NCI-H774 (cell line): ENCODE measurements at regions not wholly inside any gene's neighbourhood (a gene's known extent, or its start where the extent isn't known, plus 50 kb on each side); places are given as distances from the start of the nearest gene placed in this dataset.

Experiments
- DNase-seq: peaks from one replicate; lab custom pipeline; 2025; lab: John Stamatoyannopoulos, UW

- no peak for DNase-seq
Measured at GRCh38 chr9:109830545-109830944, 50.5 kb downstream of the PALM2AKAP2 start.

- no peak for DNase-seq
Measured at GRCh38 chr9:109831998-109832658, 52.1 kb downstream of the PALM2AKAP2 start.

GRCh38 chr9:109834855-109835254 lies 54.9 kb downstream of the PALM2AKAP2 start:
- no peak for DNase-seq

GRCh38 chr9:109843641-109844040 lies 63.6 kb downstream of the PALM2AKAP2 start:
- DNase-seq: no peak

DNA sequence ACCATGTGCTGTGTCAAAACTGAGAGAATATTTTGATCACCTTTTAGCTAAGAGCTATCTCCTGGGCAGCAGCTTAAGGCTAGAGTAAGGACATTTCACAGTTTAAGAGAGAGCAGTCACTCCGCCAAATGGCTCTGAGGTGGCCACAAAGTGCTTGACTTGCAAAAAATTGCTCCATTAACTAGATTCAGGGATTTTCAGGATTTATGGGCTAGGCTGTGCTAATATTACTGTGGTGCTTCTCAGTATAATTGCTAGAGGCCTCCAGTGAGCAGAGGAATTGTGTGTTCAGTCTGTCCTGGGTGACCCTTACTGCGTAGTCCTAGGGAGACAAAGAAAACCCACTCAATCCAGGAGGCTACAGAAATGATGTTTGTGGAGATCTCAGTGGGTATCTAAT lies 65.2 kb downstream of the PALM2AKAP2 start:
- DNase-seq: no peak

GRCh38 chr9:109846776-109847175 lies 66.8 kb downstream of the PALM2AKAP2 start:
- no peak for DNase-seq

DNA sequence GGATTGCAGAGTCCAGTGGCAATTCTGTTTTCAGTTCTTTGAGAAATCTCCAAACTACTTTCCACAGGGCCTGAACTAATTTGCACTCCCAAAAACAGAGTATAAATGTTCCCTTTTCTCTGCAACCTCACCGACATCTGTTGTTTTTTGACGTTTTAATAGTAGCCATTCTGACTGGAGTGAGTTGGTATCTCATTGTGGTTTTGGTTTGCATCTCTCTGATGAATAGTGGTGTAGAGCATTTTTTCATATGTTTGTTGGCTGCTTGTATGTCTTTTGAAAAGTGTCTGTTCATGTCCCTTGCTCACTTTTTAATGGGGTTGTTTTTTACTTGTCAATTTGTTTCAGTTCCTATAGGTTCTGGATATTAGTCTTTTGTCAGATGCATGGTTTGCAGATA lies 72.6 kb downstream of the PALM2AKAP2 start:
- DNase-seq: no peak

DNA sequence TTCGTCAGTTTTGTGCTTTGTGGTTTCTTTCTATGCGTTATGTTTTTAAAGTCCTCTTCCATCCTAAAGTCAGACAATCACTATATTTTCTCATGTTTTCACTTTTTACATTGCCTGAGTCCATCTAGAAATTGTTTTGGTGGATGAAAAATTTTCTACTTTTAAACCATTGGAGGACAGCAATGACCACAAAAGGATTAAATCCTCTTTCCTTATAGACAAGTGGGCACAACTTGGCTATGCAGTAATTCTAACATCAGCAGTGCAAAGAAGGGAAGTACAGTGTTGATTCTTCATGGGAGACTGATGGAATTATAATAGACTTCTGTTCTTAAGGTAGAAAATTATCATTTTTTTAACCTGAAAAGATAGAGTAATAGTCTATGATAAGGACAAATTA lies 75.5 kb downstream of the PALM2AKAP2 start:
- DNase-seq: no peak

DNA sequence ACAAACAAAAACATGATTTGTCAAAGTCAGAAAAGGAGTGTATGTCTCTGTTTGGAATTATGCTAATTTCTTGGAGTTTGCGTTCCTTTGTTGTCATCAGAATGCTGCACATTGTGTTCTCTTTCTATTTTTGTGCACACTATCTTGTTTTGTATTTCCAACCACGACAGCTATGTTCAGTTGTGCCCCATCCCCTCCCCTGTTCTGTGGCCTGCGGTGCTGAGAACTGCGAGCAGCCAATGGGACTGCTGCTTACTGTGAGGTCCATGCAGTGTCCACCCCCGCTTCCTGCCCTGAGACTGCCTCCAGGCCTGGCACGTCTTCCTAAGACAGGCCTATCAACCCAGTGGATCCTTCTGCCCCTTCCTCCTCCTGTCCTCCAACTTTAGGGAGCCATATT lies 76.8 kb downstream of the PALM2AKAP2 start:
- no peak for DNase-seq

DNA sequence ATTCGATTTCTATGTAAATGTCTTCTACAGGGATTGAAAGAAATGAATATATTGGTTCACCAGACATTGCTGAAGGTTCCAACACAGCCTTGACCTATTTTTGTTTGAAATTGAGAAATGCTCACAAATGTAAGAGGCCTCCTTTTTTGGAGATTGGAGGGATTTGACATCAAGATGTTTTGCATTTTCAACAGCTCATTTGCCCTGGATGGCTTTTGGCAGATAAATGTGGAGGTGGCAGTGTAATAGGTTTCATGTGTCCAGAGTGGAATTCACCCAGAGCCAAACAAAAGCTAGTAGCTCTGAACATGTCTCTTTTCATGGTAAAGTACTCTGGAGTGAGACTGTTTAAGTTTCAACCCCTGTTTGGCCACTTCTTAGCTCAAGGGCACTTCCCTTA lies 77.3 kb downstream of the PALM2AKAP2 start:
- DNase-seq: no peak

DNA sequence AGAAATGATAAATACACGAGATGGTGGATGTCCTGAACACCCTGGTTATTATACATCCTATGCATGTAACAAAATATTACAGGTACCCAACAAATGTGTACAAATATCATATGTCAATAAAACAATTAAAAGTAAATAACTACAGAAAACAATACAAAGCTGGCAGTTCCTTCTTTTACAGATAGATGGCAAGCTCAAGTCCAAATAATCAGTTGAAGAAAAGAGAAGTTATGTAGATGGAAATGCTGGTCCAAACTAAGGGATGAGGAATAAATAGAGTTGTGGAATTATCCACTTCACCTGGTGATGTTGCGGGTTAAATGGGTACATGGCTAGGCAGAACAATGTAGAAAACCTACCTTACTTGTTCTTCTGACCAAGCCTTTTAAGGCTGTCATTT lies 79.4 kb downstream of the PALM2AKAP2 start:
- no peak for DNase-seq

DNA sequence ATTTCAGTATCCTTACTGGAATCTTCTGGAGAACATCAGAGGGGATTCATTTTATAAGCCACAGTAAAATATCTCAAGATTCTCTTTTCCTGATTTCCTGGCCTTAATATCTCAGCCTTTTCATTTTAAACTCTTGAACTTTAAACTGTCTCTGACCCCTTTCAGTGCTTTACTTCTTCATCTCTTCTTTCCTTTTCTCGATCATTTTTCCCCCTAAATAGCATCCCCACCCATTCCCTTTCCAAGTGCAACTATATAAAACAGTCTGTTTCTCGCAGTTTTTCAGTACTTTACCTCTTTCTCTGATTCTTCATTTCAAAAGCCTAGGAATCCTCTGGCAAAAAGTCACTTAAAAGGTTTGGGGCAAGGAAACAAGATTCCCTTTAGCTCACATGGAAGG lies 80.5 kb downstream of the PALM2AKAP2 start:
- no peak for DNase-seq

DNA sequence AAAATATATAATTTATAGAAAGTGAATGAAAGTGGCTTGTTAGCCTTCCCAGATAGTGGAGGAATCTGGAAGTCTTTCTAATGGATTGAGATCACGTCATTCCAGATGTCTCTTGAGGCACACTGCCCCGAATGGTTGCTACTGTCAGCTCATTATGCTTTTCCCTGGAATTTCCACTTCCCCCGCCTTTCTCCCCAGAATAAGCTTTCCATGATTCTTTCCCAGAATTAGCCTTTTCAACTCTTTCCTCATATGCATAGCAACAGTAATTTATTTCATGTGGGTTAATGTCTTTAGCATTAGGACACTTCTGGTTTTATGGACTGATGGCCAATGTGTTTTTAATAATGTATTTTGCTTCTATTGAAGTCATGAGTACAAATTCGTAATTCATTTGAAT lies 81.5 kb downstream of the PALM2AKAP2 start:
- DNase-seq: no peak

DNA sequence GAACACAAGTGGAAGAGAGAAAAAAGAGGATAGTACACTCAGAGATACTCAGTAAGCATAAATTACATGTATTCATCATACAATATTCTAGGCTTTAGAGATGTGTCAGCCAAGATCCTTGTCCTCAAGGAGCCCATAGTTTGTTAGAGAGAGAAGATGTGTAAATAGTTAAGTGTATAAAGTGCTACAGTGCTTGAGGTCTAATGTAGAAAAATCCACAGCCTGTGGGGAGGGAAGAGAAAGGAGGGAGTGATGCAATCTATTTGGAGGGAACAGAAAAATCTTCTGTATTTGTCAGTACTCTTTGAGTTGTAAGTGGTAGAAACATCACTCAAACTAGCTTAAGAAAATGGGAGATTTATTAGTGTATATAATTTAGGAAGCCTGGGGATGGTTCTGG lies 81.9 kb downstream of the PALM2AKAP2 start:
- DNase-seq: no peak

DNA sequence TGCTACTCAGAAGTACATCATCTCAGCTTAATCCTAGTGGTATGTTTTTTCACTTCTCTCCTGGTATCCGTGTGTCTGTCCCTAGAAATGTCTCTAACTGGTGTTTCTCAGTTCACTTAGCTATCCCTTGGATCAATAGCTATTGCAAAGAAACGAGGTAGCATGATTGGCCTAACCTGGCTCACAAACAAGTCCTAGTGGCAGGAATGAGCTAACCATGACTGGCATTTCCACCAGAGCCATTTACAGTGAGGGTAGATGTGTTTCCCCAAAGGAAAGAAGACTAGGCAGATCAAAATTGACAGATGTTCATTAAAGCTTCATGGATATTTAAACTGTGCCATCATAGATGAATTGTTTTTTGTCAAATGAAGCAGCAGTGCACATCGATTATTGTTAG lies 82.5 kb downstream of the PALM2AKAP2 start:
- DNase-seq: no peak

- no peak for DNase-seq
Measured at GRCh38 chr9:109863961-109864360, 84.0 kb downstream of the PALM2AKAP2 start.

DNA sequence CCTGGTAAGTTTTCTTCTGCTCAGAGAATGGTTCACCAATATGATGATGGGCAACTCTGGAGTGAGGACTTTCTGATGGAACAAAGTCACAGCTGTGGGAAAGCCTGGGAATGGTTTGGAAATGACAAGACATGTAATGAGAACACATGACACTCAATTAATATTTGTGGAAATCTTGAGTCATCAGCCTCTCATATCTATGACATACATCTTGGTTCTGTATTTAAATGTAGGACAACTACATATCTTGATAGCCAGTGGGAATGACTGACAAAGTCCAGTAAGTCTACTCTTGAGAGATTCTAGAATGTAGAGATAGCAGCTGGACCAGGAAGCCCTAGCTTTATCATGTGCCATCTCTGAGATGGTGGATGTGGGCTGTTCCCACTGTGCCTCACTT lies 85.5 kb downstream of the PALM2AKAP2 start:
- DNase-seq: no peak

DNA sequence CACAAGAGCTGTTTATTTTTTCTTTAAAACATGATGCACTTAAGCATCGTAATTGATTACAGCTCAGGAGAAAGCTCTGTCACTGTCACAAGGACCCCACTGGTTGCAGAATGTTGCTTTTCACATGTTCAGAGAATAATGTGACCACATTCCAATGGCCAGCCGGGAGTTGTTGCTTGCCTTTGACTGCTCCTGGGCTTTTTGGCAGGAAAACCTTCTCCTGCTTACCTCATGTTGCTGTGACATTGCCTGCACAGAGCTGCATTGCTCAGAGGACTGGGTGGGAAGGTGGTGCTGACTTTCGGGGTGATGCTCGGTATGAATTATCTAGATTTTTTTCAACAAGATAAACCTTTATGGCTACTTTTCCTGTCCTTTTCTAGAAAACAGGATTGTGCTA lies 88.2 kb downstream of the PALM2AKAP2 start:
- no peak for DNase-seq

- no peak for DNase-seq
Measured at GRCh38 chr9:109868722-109869121, 88.7 kb downstream of the PALM2AKAP2 start.

DNA sequence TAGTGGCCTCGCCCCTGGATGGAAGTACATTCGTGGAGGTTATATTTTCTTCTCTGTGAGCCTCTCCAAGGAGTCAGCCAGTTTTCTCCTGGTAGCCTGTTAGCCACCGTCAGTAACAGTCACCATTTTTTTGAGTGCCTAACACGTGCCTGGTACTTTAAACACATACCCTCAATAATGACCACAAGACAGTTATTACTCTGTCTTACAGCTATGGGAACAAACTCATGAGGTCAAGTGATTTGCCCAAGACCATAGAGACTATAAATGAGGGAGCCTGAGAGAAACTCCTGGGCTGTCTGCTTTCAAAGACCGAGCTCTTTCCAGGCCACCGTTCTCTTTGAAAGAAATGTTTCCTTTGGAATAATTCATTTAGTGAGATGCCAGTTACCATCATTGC lies 90.4 kb downstream of the PALM2AKAP2 start:
- DNase-seq: no peak

- no peak for DNase-seq
Measured at GRCh38 chr9:109872901-109873300, 92.9 kb downstream of the PALM2AKAP2 start.

DNA sequence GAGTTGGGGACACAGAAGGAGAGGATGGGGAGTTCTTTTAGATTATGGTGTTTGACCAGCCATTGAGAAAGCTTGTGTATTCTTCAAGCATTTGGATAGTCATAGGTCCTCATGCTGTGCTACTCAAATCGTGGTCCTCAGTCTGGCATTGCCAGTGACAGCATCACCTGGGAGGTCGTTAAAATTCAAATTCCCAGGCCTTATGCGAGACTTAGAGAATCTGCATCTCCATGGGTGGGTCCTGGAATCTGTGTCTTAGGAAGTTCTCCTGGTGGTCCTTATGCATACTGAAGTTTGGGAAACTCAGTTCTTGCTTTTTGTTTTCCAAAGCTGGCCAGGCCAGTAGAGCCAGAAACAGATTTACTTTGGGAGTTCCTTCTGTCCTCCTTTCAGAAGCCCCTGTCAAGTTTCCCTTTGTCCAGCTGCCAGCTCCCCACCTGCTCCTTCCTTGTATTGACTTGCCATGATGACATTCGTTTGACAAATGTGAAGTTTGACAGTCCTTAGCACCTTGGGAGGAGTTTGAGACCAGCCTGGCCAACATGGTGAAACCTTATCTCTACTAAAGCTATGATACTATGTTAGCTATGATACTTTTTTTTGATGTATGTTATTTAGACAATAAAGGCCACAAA lies 95.6 kb downstream of the PALM2AKAP2 start:
- no peak for DNase-seq

DNA sequence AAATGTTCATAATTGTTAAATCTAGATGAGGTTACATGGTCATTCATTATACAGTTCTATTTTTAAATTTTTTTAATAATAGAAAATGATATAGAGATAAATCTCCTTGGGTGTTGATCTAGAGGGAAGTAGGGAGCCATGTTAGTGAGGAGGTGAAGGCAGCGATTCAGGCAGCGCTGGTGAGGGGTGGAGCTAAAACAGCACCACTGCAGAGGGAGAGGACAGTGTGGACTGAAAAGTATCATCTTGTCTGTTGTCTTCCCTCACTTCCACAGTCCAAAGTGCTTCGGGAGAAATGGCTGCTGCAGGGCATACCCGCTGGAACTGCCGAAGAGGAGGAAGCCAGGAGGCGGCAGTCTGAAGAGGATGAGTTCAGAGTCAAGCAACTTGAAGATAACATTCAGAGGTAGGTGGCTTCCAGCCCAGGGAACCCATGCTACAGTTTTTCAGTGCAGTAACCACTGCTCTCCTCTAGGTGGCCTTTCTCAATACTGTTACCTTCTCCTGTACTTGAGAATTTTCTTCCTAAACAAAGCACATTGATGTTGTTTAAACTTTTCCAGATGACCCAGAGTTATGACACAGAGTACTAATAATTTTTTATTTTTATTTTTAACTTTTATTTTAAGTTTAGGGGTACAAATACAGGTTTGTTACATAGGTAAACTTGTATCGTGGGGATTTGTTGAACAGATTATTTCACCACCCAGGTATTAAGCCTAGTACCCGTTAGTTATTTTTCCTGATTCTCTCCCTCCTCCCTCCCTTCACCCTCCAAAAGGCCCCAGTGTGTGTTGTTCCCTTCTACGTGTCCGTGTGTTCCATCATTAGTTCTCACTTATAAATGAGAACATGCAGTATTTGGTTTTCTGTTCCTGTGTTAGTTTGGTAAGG lies 100.5 kb downstream of the PALM2AKAP2 start:
- no peak for DNase-seq
